Prostate gland (tissue), 2 donors: ENCODE measurements at regions not wholly inside any gene's neighbourhood (a gene's known extent, or its start where the extent isn't known, plus 50 kb on each side); places are given as distances from the start of the nearest gene placed in this dataset.

Experiments used
- POLR2A ChIP-seq: fragments of 450-650 bp; IDR thresholded peaks from one replicate; pipeline ENCODE4 v1.6.1; 2016; ENCODE audit warnings: antibody characterized with exemption, mild to moderate bottlenecking
- TF ChIP-seq, protein P1 (sequence below), 4 experiments: fragments of 200-600 bp in 2 of 4; fragments of 450-650 bp in 2 of 4; sonication (generic) in 2 of 4; IDR thresholded peaks; 1 replicate in 3 of 4; 2 replicates in 1 of 4; pipeline ENCODE4 v1.5.1; 2016 to 2019; ENCODE audit warnings: antibody characterized with exemption in 4 of 4, mild to moderate bottlenecking in 2 of 4, moderate library complexity in 2 of 4

- TF ChIP-seq, protein P1, sequence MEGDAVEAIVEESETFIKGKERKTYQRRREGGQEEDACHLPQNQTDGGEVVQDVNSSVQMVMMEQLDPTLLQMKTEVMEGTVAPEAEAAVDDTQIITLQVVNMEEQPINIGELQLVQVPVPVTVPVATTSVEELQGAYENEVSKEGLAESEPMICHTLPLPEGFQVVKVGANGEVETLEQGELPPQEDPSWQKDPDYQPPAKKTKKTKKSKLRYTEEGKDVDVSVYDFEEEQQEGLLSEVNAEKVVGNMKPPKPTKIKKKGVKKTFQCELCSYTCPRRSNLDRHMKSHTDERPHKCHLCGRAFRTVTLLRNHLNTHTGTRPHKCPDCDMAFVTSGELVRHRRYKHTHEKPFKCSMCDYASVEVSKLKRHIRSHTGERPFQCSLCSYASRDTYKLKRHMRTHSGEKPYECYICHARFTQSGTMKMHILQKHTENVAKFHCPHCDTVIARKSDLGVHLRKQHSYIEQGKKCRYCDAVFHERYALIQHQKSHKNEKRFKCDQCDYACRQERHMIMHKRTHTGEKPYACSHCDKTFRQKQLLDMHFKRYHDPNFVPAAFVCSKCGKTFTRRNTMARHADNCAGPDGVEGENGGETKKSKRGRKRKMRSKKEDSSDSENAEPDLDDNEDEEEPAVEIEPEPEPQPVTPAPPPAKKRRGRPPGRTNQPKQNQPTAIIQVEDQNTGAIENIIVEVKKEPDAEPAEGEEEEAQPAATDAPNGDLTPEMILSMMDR (IDR thresholded peaks at IDR 0.05) = no peak
- TF ChIP-seq POLR2A = no peak
These were observed 687.4 kb upstream of the ID2 start for GRCh38 chr2:7994397-7994951.
